ENCODE measurements at regions not wholly inside any gene's neighbourhood (a gene's known extent, or its start where the extent isn't known, plus 50 kb on each side); places are given as distances from the start of the nearest gene placed in this dataset.

- Histone ChIP-seq H3K9me3 (no peaks in the 10 kb centered on the region), H3K4me1 (ENCODE audit: low read depth) (no peaks in the 10 kb centered on the region), H3K4me3 (no peak overlapping the region), H3K36me3 (ENCODE audit: low read depth) (no peaks in the 10 kb centered on the region)
- intact Hi-C loops (cut with DNase I, micrococcal nuclease), result no loop called here
- ATAC-seq, result no peak
- TF ChIP-seq CTCF (IDR thresholded peaks at IDR 0.05), result no peak
- DNase-seq, result no peak
Measured at GRCh38 chr14:34175574-34175973, 224.7 kb upstream of the EGLN3 start.

DNA sequence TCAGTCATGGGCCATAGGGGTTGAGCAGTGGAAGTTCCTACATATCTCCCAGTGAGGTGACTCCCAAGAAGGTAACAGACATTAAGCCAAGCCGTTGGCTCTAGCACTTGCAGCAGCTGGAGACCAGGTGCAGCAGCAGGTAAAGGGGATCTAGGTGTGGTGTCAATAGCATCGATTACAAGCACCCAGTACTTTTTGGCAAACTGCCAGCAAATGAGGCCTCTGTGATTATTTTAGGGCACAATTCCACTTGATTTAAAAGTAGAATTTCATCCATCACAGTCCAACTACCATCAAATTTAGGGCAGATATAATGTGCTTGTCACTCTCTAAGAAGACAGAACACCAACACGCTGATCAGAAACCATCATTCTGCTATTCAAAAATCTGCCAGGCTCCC is 224.1 kb upstream of the EGLN3 start:
- H3K4me1 ChIP-seq (ENCODE audit: low read depth), result no peaks in the 10 kb centered on the region
- no peak for TF ChIP-seq CTCF (IDR thresholded peaks at IDR 0.05)
- ATAC-seq (no peak), DNase-seq (no peak)
- H3K36me3 ChIP-seq (ENCODE audit: low read depth), result no peaks in the 10 kb centered on the region
- intact Hi-C loops (cut with DNase I, micrococcal nuclease), result no loop called here
- no peak overlapping the region for H3K4me3 ChIP-seq
- H3K9me3 ChIP-seq, result no peaks in the 10 kb centered on the region

- TF ChIP-seq CTCF (IDR thresholded peaks at IDR 0.05), result no peak
- no peak for DNase-seq
- Histone ChIP-seq H3K4me1 (ENCODE audit: low read depth) (no peaks in the 10 kb centered on the region), H3K9me3 (no peaks in the 10 kb centered on the region), H3K4me3 (no peak overlapping the region), H3K36me3 (ENCODE audit: low read depth) (no peaks in the 10 kb centered on the region)
- no peak for ATAC-seq
- intact Hi-C loops (cut with DNase I, micrococcal nuclease), result no loop called here
Measured at GRCh38 chr14:34173916-34174315, 223.0 kb upstream of the EGLN3 start.

GRCh38 chr14:34172550-34173368 is 221.9 kb upstream of the EGLN3 start:
- Histone ChIP-seq H3K4me1 (ENCODE audit: low read depth) (no peaks in the 10 kb centered on the region), H3K36me3 (ENCODE audit: low read depth) (no peaks in the 10 kb centered on the region), H3K4me3 (no peak overlapping the region), H3K9me3 (no peaks in the 10 kb centered on the region)
- DNase-seq, result no peak
- no peak for ATAC-seq
- intact Hi-C loops (cut with DNase I, micrococcal nuclease), result no loop called here
- no peak for TF ChIP-seq CTCF (IDR thresholded peaks at IDR 0.05)

DNA sequence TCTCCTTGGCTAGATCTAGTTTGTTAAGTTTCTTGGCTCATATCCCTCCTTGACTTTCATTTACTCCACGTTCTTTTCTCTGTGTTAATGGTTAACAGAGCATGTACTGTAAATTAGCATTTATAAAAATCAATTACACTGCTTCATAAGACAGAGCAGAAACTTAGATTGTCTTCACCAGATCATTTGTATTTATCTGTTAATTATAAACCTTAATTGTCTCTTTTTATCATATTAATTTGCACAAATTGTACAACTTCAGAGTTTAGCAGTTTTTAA is 221.2 kb upstream of the EGLN3 start:
- TF ChIP-seq CTCF (IDR thresholded peaks at IDR 0.05), result no peak
- DNase-seq, result no peak
- no peaks in the 10 kb centered on the region for H3K9me3 ChIP-seq

More for the DNA sequence above, 221.2 kb upstream of the EGLN3 start:
- no peaks in the 10 kb centered on the region for H3K36me3 ChIP-seq (ENCODE audit: low read depth)
- H3K4me1 ChIP-seq (ENCODE audit: low read depth), result no peaks in the 10 kb centered on the region
- intact Hi-C loops (cut with DNase I, micrococcal nuclease), result no loop called here
- ATAC-seq, result no peak
- no peak overlapping the region for H3K4me3 ChIP-seq
